Loucy (cell line): ENCODE measurements at regions not wholly inside any gene's neighbourhood (a gene's known extent, or its start where the extent isn't known, plus 50 kb on each side); places are given as distances from the start of the nearest gene placed in this dataset.

ENCODE experiments used
- CTCF ChIP-seq: fragments of 200-600 bp; sonication (generic); conservative IDR thresholded peaks from 2 replicates; pipeline ENCODE4 v1.5.1; 2014; ENCODE audit warnings: mild to moderate bottlenecking, antibody characterized with exemption, low read length
- EZH2phosphoT487 ChIP-seq: fragments of 200-600 bp; IDR thresholded peaks from 2 replicates; pipeline ENCODE4 v1.6.1; 2018; ENCODE audit warnings: antibody characterized with exemption, mild to moderate bottlenecking, moderate library complexity, borderline replicate concordance

- TF ChIP-seq CTCF (no peak), EZH2phosphoT487 (no peak)
Measured at GRCh38 chr5:98173334-98173733, 600.1 kb upstream of the RGMB start.
